ENCODE measurements at regions not wholly inside any gene's neighbourhood (a gene's known extent, or its start where the extent isn't known, plus 50 kb on each side); places are given as distances from the start of the nearest gene placed in this dataset.

DNA sequence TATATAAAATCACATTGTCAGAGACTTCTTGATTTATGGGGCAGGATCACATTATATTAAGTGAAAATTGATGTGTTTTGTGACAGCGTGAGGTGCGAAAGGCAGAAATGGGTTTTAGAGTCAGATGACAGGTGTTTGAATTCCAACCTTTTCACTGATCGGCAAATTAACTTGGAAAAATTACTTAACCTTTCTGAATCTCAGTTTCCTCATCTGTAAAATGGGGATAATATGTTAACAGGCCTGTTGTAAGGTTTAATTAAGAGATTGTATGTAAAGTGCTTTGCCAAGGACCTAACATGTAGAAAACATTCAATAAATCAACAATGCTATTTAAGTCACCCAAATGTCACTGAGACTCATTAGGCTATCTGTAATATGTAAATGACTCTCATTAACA, 221.2 kb upstream of the LYZL1 start:
- TF ChIP-seq, protein P1, sequence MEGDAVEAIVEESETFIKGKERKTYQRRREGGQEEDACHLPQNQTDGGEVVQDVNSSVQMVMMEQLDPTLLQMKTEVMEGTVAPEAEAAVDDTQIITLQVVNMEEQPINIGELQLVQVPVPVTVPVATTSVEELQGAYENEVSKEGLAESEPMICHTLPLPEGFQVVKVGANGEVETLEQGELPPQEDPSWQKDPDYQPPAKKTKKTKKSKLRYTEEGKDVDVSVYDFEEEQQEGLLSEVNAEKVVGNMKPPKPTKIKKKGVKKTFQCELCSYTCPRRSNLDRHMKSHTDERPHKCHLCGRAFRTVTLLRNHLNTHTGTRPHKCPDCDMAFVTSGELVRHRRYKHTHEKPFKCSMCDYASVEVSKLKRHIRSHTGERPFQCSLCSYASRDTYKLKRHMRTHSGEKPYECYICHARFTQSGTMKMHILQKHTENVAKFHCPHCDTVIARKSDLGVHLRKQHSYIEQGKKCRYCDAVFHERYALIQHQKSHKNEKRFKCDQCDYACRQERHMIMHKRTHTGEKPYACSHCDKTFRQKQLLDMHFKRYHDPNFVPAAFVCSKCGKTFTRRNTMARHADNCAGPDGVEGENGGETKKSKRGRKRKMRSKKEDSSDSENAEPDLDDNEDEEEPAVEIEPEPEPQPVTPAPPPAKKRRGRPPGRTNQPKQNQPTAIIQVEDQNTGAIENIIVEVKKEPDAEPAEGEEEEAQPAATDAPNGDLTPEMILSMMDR (IDR thresholded peaks at IDR 0.05), result no peak
- no peak for TF ChIP-seq POLR2A (IDR thresholded peaks at IDR 0.05)

Data from esophagus squamous epithelium (tissue), 4 donors.